ENCODE measurements at regions not wholly inside any gene's neighbourhood (a gene's known extent, or its start where the extent isn't known, plus 50 kb on each side); places are given as distances from the start of the nearest gene placed in this dataset.
A peak's percentile ranks its signal among the peaks of the same experiment; 100 is the strongest.
"Not testable (repeated sequence)": the region's sequence is repeated elsewhere in the genome, so short reads cannot be mapped to it uniquely, and the experiment has no call there.

DNA sequence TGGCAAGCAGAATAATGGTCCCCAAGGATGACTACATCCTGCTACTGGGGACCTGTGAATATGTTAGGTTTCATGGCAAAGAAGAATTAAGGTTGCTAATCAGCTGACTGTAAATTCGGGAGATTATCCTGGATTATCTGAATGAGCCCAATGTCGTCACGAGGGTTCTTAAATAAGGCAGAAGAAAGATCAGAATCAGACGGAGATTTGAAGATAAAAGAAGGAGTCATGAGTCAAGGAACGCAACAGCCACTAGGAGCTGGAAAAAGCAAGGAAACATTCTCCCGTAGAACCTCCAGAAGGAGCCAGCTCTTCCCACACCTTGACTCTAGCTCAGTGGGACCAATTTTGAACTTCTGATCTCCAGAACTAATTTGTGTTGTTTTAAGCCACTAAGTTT lies 82.9 kb upstream of the APBB1IP start:
- no peak for DNase-seq (ENCODE audit: low read depth in 3 of 3, low spot score in 2 of 3)

GRCh38 chr10:26357203-26357602 lies 80.9 kb upstream of the APBB1IP start:
- DNase-seq (ENCODE audit: low read depth in 3 of 3, low spot score in 2 of 3), result no peak

DNA sequence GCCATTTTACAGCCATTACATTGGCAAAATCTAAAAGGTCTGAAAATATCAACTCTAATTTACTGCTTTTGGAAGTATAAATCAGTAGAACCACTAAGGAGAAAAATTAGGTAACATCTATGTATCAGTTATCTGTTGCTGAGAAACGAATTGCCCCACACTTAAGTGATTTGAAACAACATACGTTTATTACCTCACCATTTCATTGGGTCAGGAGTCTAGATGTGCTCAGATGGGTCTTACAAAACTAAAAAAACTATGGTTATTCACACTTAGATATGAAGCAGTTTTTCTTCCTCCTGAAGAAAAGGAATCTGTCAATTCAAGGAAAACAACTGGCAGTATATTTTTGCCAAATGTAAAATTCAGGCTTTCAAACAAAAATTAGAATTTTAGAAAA lies 80.1 kb upstream of the APBB1IP start:
- DNase-seq (ENCODE audit: low read depth in 3 of 3, low spot score in 2 of 3), result no peak

GRCh38 chr10:26359670-26360069 lies 78.5 kb upstream of the APBB1IP start:
- no peak for DNase-seq (ENCODE audit: low read depth in 3 of 3, low spot score in 2 of 3)

- no peak for DNase-seq (ENCODE audit: low read depth in 3 of 3, low spot score in 2 of 3)
Measured at GRCh38 chr10:26361351-26361750, 76.8 kb upstream of the APBB1IP start.

DNA sequence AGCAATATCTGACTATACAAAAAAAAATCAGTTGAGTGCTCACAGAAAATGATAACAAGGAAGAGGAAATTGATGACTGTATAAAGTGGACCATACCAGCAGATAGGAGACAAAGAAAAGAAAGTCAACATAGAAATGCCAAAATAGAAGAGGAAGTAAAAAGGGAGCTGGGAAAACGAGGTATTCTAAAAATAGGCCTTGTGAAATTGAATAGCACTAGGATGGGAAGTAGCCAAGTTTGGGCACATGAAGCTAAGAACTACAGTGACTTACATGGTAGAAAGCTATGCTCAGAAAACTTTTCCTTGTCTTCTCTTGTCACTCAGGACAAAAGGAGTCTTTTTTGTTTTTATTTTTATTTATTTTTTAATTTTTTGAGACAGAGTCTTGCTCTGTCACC lies 76.2 kb upstream of the APBB1IP start:
- DNase-seq (ENCODE audit: low read depth in 3 of 3, low spot score in 2 of 3), result no peak

DNA sequence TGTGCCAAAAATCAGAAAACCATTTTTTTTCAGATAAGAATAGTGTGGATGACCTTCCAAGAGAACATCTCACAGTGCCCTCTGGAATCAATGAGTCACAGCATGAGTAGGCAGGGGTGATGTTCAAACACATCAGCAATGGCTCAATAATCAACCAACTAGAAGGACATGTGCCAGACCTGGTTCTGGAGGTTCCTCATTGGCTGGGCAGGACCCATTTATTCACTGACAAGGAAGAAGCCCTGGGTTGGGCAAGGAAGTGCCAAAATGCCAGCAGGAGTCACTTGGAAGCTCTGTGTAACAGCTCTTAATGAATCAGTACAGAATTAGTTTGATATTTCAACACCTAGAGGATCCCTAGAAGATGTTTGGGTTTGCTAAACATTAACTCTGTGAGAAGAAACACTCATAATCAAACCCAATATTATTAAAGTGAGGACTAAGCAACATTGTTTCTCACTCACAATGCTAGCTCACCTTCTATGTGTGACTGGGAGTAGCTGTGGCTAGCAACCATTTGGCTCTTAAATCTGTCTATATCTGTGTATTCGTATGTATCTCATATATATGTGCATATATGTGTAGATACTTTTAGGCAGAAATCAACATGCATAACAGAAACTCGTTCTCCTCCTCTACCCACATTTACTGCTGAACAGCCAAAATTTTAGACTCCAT lies 72.3 kb upstream of the APBB1IP start:
- no peak for DNase-seq (ENCODE audit: low read depth in 3 of 3, low spot score in 2 of 3)

- DNase-seq (ENCODE audit: low read depth in 3 of 3, low spot score in 2 of 3), result not testable (repeated sequence)
Measured at GRCh38 chr10:26367035-26367434, 71.1 kb upstream of the APBB1IP start.

DNA sequence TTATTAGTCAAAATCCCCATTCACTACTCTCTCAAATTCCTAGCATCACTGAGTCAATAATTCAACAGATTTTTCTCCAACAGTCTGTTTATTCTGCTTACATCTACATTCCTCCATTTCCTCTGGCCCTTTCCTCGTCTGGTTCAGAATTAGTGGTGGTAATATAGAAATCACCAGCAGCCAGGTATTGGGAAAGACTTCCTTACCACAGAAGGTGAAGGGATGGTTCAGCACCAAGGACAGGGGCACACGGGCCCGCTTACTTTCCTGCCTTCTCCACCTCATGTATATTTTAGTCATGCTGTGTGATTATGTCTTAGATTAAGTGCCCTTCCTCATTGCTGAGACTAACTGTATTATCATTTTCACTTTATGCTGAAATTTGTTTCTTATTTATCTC lies 70.4 kb upstream of the APBB1IP start:
- DNase-seq (ENCODE audit: low read depth in 3 of 3, low spot score in 2 of 3), result peak; percentile 38 to 60 (median 39)

GRCh38 chr10:26368463-26368862 lies 69.7 kb upstream of the APBB1IP start:
- DNase-seq (ENCODE audit: low read depth in 3 of 3, low spot score in 2 of 3), result no peak

GRCh38 chr10:26372513-26373354 lies 65.4 kb upstream of the APBB1IP start:
- DNase-seq (ENCODE audit: low read depth in 3 of 3, low spot score in 2 of 3), result no peak

DNA sequence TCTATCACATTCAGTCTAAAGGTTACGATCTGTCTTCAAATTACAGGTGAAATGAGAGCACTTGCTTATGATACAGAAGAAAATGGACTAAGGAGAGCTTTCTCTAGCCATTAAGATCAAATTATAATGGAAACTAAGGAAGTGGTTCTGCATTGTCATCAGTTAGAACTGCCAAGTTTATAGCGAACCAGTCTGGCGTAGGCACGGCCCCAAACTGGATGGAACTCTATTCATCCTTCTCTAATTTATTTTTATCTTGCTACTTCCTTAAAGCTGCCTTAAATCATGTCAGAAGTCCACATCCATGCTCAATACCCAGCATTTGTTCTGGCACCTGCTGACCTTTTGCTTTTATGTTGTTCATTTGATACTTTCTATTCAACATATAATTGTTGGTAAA lies 63.7 kb upstream of the APBB1IP start:
- DNase-seq (ENCODE audit: low read depth in 3 of 3, low spot score in 2 of 3), result no peak

DNA sequence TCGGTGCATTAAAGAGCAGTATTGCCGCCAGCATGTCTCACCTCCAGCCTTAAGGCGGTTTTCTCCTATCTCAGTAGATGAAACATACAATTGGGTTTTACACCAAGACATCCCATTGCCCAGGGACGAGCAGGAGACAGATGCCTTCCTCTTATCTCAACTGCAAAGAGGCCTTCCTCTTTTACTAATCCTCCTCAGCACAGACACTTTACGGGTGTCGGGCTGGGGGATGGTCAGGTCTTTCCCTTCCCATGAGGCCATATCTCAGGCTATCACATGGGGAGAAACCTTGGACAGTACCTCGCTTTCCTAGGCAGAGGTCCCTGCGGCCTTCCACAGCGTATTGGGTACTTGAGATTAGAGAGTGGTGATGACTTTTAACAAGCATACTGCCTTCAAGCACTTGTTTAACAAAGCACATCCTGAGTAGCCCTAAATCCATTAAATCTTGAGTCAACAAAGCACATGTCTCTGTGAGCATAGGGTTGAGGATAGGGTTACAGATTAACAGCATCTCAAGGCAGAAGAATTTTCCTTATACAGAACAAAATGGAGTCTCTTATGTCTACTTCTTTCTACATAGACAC lies 60.8 kb upstream of the APBB1IP start:
- DNase-seq (ENCODE audit: low read depth in 3 of 3, low spot score in 2 of 3), result not testable (repeated sequence)

- DNase-seq (ENCODE audit: low read depth in 3 of 3, low spot score in 2 of 3), result no peak
Measured at GRCh38 chr10:26378861-26379294, 59.3 kb upstream of the APBB1IP start.

DNA sequence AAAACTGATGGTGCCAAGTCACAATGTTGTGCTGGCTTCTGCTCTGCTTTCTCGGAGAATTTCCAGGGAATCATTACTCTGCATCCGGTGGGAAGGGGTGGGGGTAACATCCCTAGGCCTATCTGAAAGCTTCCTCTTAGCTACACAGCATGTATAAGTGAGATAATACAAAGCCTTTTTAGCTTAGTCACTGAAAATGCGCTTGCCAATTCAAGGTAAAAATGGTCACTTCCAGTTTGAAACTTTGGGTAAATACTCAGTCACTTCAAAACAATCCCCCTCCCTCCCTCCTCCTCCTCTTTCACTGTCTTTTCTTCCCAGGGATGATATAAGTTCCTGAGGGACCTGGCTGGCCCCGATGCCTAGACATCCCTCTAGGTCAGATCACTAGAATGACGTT lies 57.3 kb upstream of the APBB1IP start:
- no peak for DNase-seq (ENCODE audit: low read depth in 3 of 3, low spot score in 2 of 3)

- DNase-seq (ENCODE audit: low read depth in 3 of 3, low spot score in 2 of 3), result no peak
Measured at GRCh38 chr10:26381986-26382385, 56.2 kb upstream of the APBB1IP start.

GRCh38 chr10:26384600-26384999 lies 53.5 kb upstream of the APBB1IP start:
- no peak for DNase-seq (ENCODE audit: low read depth in 3 of 3, low spot score in 2 of 3)

- DNase-seq (ENCODE audit: low read depth in 3 of 3, low spot score in 2 of 3), result no peak
Measured at GRCh38 chr10:26385443-26385842, 52.7 kb upstream of the APBB1IP start.

- no peak for DNase-seq (ENCODE audit: low read depth in 3 of 3, low spot score in 2 of 3)
Measured at GRCh38 chr10:26386781-26387180, 51.4 kb upstream of the APBB1IP start.
